Right renal pelvis (tissue), 4 donors: ENCODE measurements at regions not wholly inside any gene's neighbourhood (a gene's known extent, or its start where the extent isn't known, plus 50 kb on each side); places are given as distances from the start of the nearest gene placed in this dataset.
"Not testable (repeated sequence)": the region's sequence is repeated elsewhere in the genome, so short reads cannot be mapped to it uniquely, and the experiment has no call there.

Experiments used
- DNase-seq, 4 donors: peaks; one replicate each; pipeline ENCODE4 v3.0.0-alpha.2; 2013; ENCODE audit warnings: low read depth in 4 of 4, low spot score in 3 of 4, missing footprints in 1 of 4

- not testable (repeated sequence) for DNase-seq
These were observed 344.7 kb upstream of the CLEC14A start for GRCh38 chr14:38600572-38600971.

- no peak for DNase-seq
These were observed 337.6 kb upstream of the CLEC14A start for GRCh38 chr14:38593476-38593875.

- no peak for DNase-seq
These were observed 337.0 kb upstream of the CLEC14A start for GRCh38 chr14:38592764-38593442.

- no peak for DNase-seq
These were observed 334.0 kb upstream of the CLEC14A start for GRCh38 chr14:38589747-38590350.

GRCh38 chr14:38583471-38583870 is 327.6 kb upstream of the CLEC14A start:
- DNase-seq: no peak

- DNase-seq: no peak
These were observed 322.4 kb upstream of the CLEC14A start for GRCh38 chr14:38578278-38578681.

- DNase-seq: no peak
These were observed 311.8 kb upstream of the CLEC14A start for GRCh38 chr14:38567703-38568102.

- DNase-seq: no peak
These were observed 305.8 kb upstream of the CLEC14A start for GRCh38 chr14:38561657-38562056.

- no peak for DNase-seq
These were observed 303.8 kb upstream of the CLEC14A start for GRCh38 chr14:38559711-38560110.

GRCh38 chr14:38557391-38557790 is 301.5 kb upstream of the CLEC14A start:
- DNase-seq: not testable (repeated sequence)

- DNase-seq: no peak
These were observed 300.4 kb upstream of the CLEC14A start for GRCh38 chr14:38556252-38556651.

GRCh38 chr14:38554026-38554425 is 298.1 kb upstream of the CLEC14A start:
- no peak for DNase-seq

- DNase-seq: no peak
These were observed 297.7 kb upstream of the CLEC14A start for GRCh38 chr14:38553586-38553985.

- no peak for DNase-seq
These were observed 293.7 kb upstream of the CLEC14A start for GRCh38 chr14:38549564-38549963.

GRCh38 chr14:38547961-38548490 is 292.1 kb upstream of the CLEC14A start:
- DNase-seq: no peak

GRCh38 chr14:38546932-38547551 is 291.1 kb upstream of the CLEC14A start:
- no peak for DNase-seq

- no peak for DNase-seq
These were observed 288.9 kb upstream of the CLEC14A start for GRCh38 chr14:38544776-38545175.

- DNase-seq: not testable (repeated sequence)
These were observed 288.0 kb upstream of the CLEC14A start for GRCh38 chr14:38543851-38544250.

- DNase-seq: not testable (repeated sequence)
These were observed 282.2 kb upstream of the CLEC14A start for GRCh38 chr14:38538053-38538452.

GRCh38 chr14:38536376-38537038 is 280.6 kb upstream of the CLEC14A start:
- no peak for DNase-seq

GRCh38 chr14:38528582-38528981 is 272.7 kb upstream of the CLEC14A start:
- no peak for DNase-seq
